Mononuclear cell (primary cell): ENCODE measurements at regions not wholly inside any gene's neighbourhood (a gene's known extent, or its start where the extent isn't known, plus 50 kb on each side); places are given as distances from the start of the nearest gene placed in this dataset.

ENCODE experiments used
- H3K27me3 ChIP-seq: 2 replicates; pipeline ENCODE4 v1.6.0; 2011; ENCODE audit warnings: low read length, control low read depth; ENCODE audit not compliant: insufficient read depth
- H3K4me1 ChIP-seq: 2 replicates; pipeline ENCODE4 v1.5.1; 2011; ENCODE audit warnings: mild to moderate bottlenecking, low read length, control low read depth; ENCODE audit not compliant: insufficient read depth
- H3K4me3 ChIP-seq: 2 replicates; pipeline ENCODE4 v1.5.1; 2011; ENCODE audit warnings: mild to moderate bottlenecking, low read length, moderate library complexity
- H3K9me3 ChIP-seq: 2 replicates; pipeline ENCODE4 v1.5.1; 2011; ENCODE audit warnings: low read depth, mild to moderate bottlenecking, control low read depth, low read length

DNA sequence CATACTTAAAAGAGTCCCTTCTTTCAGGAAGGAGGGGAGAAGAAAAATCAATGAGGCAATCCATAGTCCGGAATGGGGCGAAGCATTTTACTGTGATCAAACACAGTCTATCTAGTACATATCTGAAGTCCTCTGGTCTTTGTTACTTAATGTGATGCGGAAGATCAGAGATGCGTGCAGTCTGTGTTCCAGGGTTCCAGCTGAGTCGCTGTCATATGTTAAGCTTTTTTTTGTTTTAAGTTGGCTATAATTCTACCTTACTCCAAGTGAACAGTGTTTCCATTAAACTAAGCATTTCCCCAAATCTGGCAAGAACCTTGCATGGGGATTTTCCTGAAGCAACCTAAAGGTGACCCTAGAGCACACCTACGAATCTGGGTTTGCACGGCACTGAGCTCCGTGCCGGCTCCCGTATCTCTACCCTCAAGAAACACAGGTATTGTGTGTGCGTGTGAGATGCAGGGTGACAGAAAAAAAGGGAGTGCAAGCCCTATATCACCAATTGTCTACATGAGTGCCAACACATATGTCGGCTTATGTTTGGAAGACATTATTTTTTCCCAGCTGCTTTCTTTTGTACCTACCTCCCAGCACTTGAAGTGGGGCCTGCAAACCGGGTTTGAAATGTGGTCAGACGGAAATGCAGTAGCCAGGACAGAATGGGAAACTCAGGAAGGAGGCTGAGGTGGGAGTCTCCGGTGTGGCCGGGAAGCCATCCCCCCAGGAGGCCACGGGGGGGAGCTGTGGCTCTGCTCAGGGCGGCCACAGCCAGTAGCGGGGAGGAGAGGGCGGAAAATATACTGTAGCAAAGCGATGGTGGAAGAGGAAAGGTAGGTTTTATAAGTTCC is 435.8 kb upstream of the MGMT start:
- H3K9me3 ChIP-seq = no peaks in the 10 kb centered on the region
- H3K27me3 ChIP-seq = peaks cover 39% of the 10 kb centered on the region
- no peak overlapping the region for H3K4me3 ChIP-seq
- H3K4me1 ChIP-seq = peaks cover 10% of the 10 kb centered on the region

GRCh38 chr10:129031844-129032150 is 435.2 kb upstream of the MGMT start:
- no peak overlapping the region for H3K4me3 ChIP-seq

DNA sequence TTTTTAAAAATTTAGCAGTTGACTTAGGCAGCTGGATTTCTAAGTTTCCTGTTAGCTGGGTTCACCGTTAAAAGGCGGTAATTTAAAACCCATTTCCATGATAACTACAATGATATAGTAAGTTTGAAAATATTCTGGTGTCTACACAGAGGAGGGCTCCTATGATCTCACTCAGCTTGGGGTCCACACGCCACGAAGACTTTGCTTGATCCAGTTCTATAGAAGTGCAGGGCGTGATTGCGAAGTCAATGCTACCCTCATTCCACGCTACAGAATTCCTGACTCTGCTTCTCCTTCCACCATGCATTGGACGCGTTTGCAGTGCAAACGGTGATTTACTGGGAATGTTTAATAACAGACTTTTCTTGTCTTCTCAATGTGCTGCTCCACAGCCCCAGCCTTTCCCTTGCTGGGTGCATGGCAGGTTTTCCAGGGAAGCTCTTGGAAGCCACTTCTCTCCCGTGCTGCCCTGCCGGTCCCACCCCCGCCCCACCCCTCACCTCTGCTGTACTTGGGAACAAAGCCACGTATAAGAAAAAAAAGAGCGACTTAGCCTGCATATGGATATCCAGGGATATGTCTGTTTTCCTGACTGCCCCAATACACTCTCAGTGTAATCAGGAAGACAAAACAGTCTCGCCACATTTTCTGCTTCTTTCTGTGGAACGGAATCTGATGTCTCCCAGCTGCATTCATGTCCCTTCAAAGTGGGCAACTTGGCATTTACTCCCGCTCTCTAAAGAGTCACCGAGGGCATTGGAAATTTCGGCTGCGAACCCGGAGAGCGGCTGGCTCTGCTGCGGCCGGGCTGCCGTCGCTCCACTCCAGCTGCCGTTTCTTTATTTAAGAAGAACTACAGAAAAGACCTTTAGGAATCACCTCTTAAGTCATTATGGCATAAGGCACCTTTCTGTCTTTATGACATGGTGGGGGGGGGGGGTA is 434.4 kb upstream of the MGMT start:
- no peak overlapping the region for H3K4me3 ChIP-seq

More at GRCh38 chr10:129031844-129032150, 435.2 kb upstream of the MGMT start:
- H3K4me1 ChIP-seq = peaks cover 13% of the 10 kb centered on the region
- H3K9me3 ChIP-seq = no peaks in the 10 kb centered on the region
- H3K27me3 ChIP-seq = peaks cover 41% of the 10 kb centered on the region

DNA sequence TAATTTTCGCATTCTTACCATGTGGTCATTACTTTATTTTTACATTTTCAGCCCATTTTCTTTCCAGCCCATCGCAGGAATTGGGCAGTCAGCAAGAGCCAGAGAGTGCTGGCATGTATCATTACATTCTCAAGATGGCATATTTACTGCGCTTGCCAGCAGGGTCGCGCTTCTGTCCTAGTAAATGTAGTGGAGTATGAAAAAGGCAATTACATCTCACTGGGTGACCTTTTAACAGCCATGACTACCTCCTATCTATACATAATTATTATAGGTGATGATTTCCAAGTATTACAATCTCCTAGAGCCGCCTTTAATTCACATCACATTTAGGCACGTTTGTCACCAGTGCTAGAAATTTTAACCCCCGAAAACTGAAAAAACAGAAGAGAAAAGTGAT is 433.7 kb upstream of the MGMT start:
- Histone ChIP-seq H3K9me3 (no peaks in the 10 kb centered on the region), H3K4me3 (no peak overlapping the region), H3K27me3 (peaks cover 41% of the 10 kb centered on the region), H3K4me1 (peaks cover 13% of the 10 kb centered on the region)

More for the DNA sequence above, 434.4 kb upstream of the MGMT start:
- H3K9me3 ChIP-seq = no peaks in the 10 kb centered on the region
- H3K4me1 ChIP-seq = peaks cover 13% of the 10 kb centered on the region
- H3K27me3 ChIP-seq = peaks cover 41% of the 10 kb centered on the region

DNA sequence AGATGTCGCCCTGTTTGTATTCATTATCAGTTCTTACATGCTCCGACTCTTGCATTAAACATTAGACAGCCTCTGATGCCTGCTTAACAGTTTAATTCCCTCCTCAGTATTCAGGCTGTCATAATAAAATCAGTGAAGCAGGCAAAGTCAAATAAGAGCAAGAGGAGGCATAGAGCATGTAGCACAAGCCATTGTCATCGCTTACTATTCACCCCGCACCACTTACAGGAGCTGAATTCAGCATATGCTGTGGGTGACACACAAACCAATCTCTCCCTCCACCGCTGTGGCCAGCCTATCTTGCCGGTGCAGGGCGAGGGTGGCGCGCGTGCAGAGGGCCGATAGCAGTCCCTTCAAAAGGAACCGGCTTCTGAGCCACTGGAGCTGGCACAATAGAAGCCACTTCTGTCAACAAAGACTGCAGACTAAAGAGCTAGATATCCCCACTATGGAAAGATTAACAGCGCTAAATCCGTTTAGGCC is 433.2 kb upstream of the MGMT start:
- no peak overlapping the region for H3K4me3 ChIP-seq
- H3K27me3 ChIP-seq = peaks cover 41% of the 10 kb centered on the region
- H3K9me3 ChIP-seq = no peaks in the 10 kb centered on the region
- H3K4me1 ChIP-seq = peaks cover 13% of the 10 kb centered on the region

DNA sequence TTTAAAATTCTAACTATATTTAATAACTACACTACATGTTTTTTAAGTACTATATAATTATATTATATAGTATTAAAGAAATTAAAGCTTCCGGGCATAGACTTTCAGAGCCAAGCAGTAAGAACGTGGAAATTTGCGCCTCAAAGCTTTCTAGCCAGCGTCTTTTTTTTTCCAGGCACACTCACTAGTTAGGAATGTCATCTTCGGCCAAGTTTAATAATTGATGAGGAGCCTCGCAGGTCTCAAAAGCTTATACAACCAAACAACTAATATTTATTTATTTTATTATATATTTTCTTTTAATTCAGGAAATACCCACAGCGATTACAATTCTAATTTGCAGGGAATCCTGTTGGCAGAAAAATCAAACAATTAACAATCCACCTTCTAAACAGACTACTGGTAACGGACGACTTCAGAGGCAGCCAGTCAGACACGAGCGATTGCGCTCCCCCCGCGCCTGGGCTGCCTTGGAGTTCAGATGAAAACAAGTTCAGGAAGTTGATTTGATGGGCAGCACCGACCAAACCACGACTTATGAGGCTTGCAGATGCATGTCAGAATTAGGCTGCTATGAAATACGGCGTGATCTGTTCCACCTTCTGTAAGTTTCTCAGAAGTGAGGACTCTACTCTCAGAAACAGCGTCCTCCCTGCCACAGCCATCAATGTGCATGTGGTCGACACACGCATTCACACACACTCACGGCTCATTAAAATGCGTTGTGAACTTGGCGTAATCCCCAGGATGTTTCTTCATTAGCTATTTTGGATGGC is 431.8 kb upstream of the MGMT start:
- H3K27me3 ChIP-seq = peaks cover 39% of the 10 kb centered on the region
- no peaks in the 10 kb centered on the region for H3K9me3 ChIP-seq
- H3K4me3 ChIP-seq = no peak overlapping the region
- H3K4me1 ChIP-seq = peaks cover 13% of the 10 kb centered on the region

DNA sequence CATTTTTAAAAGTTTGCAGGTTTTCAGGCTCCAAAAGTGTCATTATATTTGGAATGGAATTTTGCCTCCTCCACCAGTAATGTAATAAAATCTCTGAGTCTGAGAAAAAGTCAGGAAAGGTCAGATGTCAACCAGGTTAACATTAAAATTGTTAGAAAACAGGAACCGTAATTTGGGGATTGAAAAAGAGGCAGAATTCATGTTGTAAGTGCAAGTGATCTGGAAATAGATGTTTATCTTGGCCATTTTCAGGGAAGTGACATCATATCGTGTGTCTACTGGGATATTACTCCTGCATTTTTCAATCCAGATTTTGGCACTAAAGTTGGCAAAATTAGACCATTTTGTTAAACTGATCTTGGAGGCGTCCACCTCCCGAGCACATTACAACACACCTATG is 428.5 kb upstream of the MGMT start:
- H3K4me3 ChIP-seq = no peak overlapping the region
- H3K27me3 ChIP-seq = peaks cover 41% of the 10 kb centered on the region
- peaks cover 13% of the 10 kb centered on the region for H3K4me1 ChIP-seq
- no peaks in the 10 kb centered on the region for H3K9me3 ChIP-seq

- H3K4me3 ChIP-seq = no peak overlapping the region
- H3K27me3 ChIP-seq = peaks cover 30% of the 10 kb centered on the region
- H3K9me3 ChIP-seq = no peaks in the 10 kb centered on the region
- peaks cover 13% of the 10 kb centered on the region for H3K4me1 ChIP-seq
These were observed 427.4 kb upstream of the MGMT start for GRCh38 chr10:129039406-129040370.

- peaks cover 12% of the 10 kb centered on the region for H3K4me1 ChIP-seq
- H3K4me3 ChIP-seq = no peak overlapping the region
- H3K9me3 ChIP-seq = no peaks in the 10 kb centered on the region
- peaks cover 24% of the 10 kb centered on the region for H3K27me3 ChIP-seq
These were observed 426.7 kb upstream of the MGMT start for GRCh38 chr10:129040377-129040776.

GRCh38 chr10:129041916-129042315 is 425.1 kb upstream of the MGMT start:
- no peaks in the 10 kb centered on the region for H3K9me3 ChIP-seq
- peaks cover 14% of the 10 kb centered on the region for H3K27me3 ChIP-seq
- no peaks in the 10 kb centered on the region for H3K4me1 ChIP-seq
- no peak overlapping the region for H3K4me3 ChIP-seq

DNA sequence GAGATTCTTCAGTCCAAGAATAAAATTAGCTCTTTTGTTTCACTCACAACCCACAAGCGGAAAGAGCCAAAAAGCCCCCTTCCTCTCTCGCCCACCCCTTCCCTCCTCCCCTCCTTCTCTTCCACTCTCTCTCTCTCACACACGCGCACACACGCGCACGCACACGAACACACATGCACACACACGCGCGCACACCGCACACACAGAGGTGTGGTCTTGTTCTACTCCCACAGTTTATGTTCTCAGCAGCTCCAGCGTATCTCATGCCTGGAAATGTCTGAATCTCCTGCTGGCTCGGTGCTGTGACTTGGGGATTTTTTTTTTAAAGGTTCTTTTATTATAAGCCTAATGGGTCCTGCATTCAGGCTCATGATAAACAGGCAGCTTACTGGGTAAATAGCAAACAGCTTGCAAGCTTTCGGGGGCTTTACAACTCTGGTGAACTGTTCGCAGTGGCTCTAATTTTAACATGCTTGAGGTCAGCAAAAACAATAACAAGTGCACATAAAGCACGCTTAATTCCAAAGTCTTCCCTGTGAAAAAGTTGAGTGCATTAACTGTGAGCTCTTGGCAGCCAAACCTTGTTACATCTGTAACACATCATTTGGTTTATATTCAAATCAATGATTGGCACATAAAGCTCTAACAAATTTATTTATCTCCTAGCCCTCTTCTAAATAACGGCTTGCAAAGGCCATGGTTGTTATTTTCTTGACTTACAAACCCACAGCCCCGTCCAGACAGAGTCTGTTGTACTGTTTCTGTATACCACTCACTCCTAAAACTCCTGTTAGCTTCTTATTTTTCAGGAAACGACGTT is 424.1 kb upstream of the MGMT start:
- H3K4me1 ChIP-seq = no peaks in the 10 kb centered on the region
- peaks cover 14% of the 10 kb centered on the region for H3K27me3 ChIP-seq
- H3K9me3 ChIP-seq = no peaks in the 10 kb centered on the region
- no peak overlapping the region for H3K4me3 ChIP-seq

GRCh38 chr10:129043691-129044090 is 423.4 kb upstream of the MGMT start:
- H3K4me1 ChIP-seq = no peaks in the 10 kb centered on the region
- H3K27me3 ChIP-seq = peaks cover 14% of the 10 kb centered on the region
- no peak overlapping the region for H3K4me3 ChIP-seq
- no peaks in the 10 kb centered on the region for H3K9me3 ChIP-seq

DNA sequence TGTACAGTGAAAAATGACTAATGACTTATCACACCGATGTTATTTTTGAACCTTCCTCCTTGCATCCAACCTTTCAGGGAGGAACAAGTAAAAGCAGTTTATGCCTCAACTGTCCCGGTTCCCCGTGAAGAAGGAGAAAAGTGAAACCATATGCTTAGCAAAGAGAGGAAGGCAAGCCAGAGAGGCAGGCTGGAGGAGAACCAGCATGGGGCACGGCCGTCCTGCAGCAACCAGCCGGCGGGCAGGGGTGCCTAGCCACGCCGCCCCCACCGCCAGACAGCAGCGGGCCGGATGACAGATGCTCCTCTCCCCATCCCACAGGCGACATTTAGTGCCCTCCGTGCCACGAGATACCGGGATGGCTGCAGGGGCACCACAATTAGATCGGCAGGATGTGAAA is 421.4 kb upstream of the MGMT start:
- H3K27me3 ChIP-seq = peaks cover 14% of the 10 kb centered on the region
- no peaks in the 10 kb centered on the region for H3K9me3 ChIP-seq
- H3K4me1 ChIP-seq = no peaks in the 10 kb centered on the region

More for the DNA sequence above, 421.4 kb upstream of the MGMT start:
- H3K4me3 ChIP-seq = no peak overlapping the region
